ENCODE measurements at regions not wholly inside any gene's neighbourhood (a gene's known extent, or its start where the extent isn't known, plus 50 kb on each side); places are given as distances from the start of the nearest gene placed in this dataset.

GRCh38 chr5:4197151-4197550, 601.5 kb downstream of the IRX1 start:
- TF ChIP-seq CTCF (IDR thresholded peaks at IDR 0.05) (no peak), ZFX (IDR thresholded peaks at IDR 0.05; ENCODE audit: borderline replicate concordance) (no peak)

Data from 22Rv1 (cell line).